GM23248 (cell line): ENCODE measurements at regions not wholly inside any gene's neighbourhood (a gene's known extent, or its start where the extent isn't known, plus 50 kb on each side); places are given as distances from the start of the nearest gene placed in this dataset.

Experiments used
- DNase-seq: peaks from one replicate; pipeline ENCODE4 v3.0.0-alpha.2; 2015
- H2AFZ ChIP-seq: fragments of 200-600 bp; sonication (generic); 2 replicates; pipeline ENCODE4 v1.6.1; 2016; ENCODE audit warnings: antibody characterized with exemption
- H3F3A ChIP-seq: fragments of 200-600 bp; sonication (generic); 2 replicates; pipeline ENCODE4 v1.6.1; 2016; ENCODE audit warnings: mild to moderate bottlenecking, antibody characterized with exemption, mixed run types; ENCODE audit not compliant: insufficient read depth
- H3K27ac ChIP-seq: fragments of 200-600 bp; sonication (generic); 2 replicates; pipeline ENCODE4 v1.5.1; 2016; ENCODE audit warnings: mild to moderate bottlenecking
- H3K27me3 ChIP-seq: fragments of 200-600 bp; sonication (generic); replicated peaks from 2 replicates; pipeline ENCODE4 v1.6.1; 2016; ENCODE audit warnings: mild to moderate bottlenecking; ENCODE audit not compliant: insufficient read depth
- H3K36me3 ChIP-seq: fragments of 200-600 bp; sonication (generic); 2 replicates; pipeline ENCODE4 v1.6.1; 2016; ENCODE audit warnings: low read depth, mild to moderate bottlenecking
- H3K4me1 ChIP-seq: fragments of 200-600 bp; sonication (generic); 2 replicates; pipeline ENCODE4 v1.6.1; 2016; ENCODE audit warnings: mild to moderate bottlenecking; ENCODE audit not compliant: insufficient read depth
- H3K4me2 ChIP-seq: fragments of 200-600 bp; sonication (generic); one replicate; pipeline ENCODE4 v1.6.1; 2016; ENCODE audit warnings: mild to moderate bottlenecking; ENCODE audit not compliant: unreplicated experiment
- H3K4me3 ChIP-seq: fragments of 200-600 bp; sonication (generic); 2 replicates; pipeline ENCODE4 v1.5.1; 2016; ENCODE audit warnings: mild to moderate bottlenecking
- H3K79me2 ChIP-seq: fragments of 200-600 bp; sonication (generic); 2 replicates; pipeline ENCODE4 v1.6.1; 2016; ENCODE audit warnings: mild to moderate bottlenecking; ENCODE audit not compliant: insufficient read depth
- H3K9ac ChIP-seq: fragments of 200-600 bp; sonication (generic); 2 replicates; pipeline ENCODE4 v1.6.1; 2016; ENCODE audit warnings: mild to moderate bottlenecking
- H3K9me2 ChIP-seq: fragments of 200-600 bp; sonication (generic); 2 replicates; pipeline ENCODE4 v1.6.1; 2016; ENCODE audit warnings: mixed run types, mild to moderate bottlenecking, moderate library complexity; ENCODE audit not compliant: insufficient read depth
- H3K9me3 ChIP-seq: fragments of 200-600 bp; sonication (generic); one replicate; pipeline ENCODE4 v1.6.1; 2017; ENCODE audit warnings: low read depth
- H4K20me1 ChIP-seq: fragments of 200-600 bp; sonication (generic); 2 replicates; pipeline ENCODE4 v1.6.0; 2016; ENCODE audit not compliant: insufficient read depth
- EZH2 ChIP-seq: fragments of 200-600 bp; sonication (generic); IDR thresholded peaks from 2 replicates; pipeline ENCODE4 v1.6.1; 2018; ENCODE audit warnings: antibody characterized with exemption, mild to moderate bottlenecking; ENCODE audit not compliant: insufficient read depth, poor library complexity, severe bottlenecking
- EZH2phosphoT487 ChIP-seq: fragments of 200-600 bp; sonication (generic); IDR thresholded peaks from 2 replicates; pipeline ENCODE4 v1.6.1; 2018; ENCODE audit warnings: antibody characterized with exemption, moderate library complexity, mild to moderate bottlenecking, low read depth; ENCODE audit not compliant: insufficient read depth
- WGBS, 2 experiments: methylation state at CpG; one replicate each; pipeline ENCODE4 v1.1.6; 2015 to 2017; ENCODE audit warnings: low lambda C conversion rate in 2 of 2, low coverage in 1 of 2; ENCODE audit errors: missing lambda C conversion rate in 2 of 2; 5-methylcytosine and 5-hydroxymethylcytosine counted together
- in situ Hi-C: fragments of 300-500 bp; cut with MboI; formaldehyde crosslinking; loops from 2 replicates; pipeline ENCODE4 v1.15.0; 2020

- no peaks in the 10 kb centered on the region for H3K4me1 ChIP-seq
- no peaks in the 10 kb centered on the region; the same call in 1 of the 2 replicates for H3K27me3 ChIP-seq
- H3K79me2 ChIP-seq: no peaks in the 10 kb centered on the region
- H3K4me2 ChIP-seq: no peak overlapping the region
- peaks cover 2% of the 10 kb centered on the region for H3K9me3 ChIP-seq
- H3K9me2 ChIP-seq: no peaks in the 10 kb centered on the region
- no peak overlapping the region for H3K9ac ChIP-seq
- H3K36me3 ChIP-seq: no peaks in the 10 kb centered on the region
- WGBS, 2 experiments: 21 to 25% methylated on average over 4 of the region's 4 CpGs
- H4K20me1 ChIP-seq: no peaks in the 10 kb centered on the region
- no peak for DNase-seq
- no peak overlapping the region for H3K4me3 ChIP-seq
- H2AFZ ChIP-seq: no peak overlapping the region
- no peaks in the 10 kb centered on the region for H3F3A ChIP-seq
- no peak overlapping the region for H3K27ac ChIP-seq
- in situ Hi-C loops: no loop called here
- TF ChIP-seq EZH2 (no peak), EZH2phosphoT487 (no peak)
These were observed 176.4 kb upstream of the TSHZ3 start for GRCh38 chr19:31525610-31526147.

- no peak overlapping the region for H3K4me2 ChIP-seq
- no peaks in the 10 kb centered on the region for H3F3A ChIP-seq
- no peaks in the 10 kb centered on the region for H3K36me3 ChIP-seq
- no peaks in the 10 kb centered on the region for H4K20me1 ChIP-seq
- no peak overlapping the region for H3K27ac ChIP-seq
- no peak for TF ChIP-seq EZH2phosphoT487
- no peak for TF ChIP-seq EZH2
- H3K4me1 ChIP-seq: no peaks in the 10 kb centered on the region
- no peak for DNase-seq
- H2AFZ ChIP-seq: no peak overlapping the region
- in situ Hi-C loops: no loop called here
- no peaks in the 10 kb centered on the region for H3K79me2 ChIP-seq
- no peaks in the 10 kb centered on the region for H3K9me2 ChIP-seq
- no peaks in the 10 kb centered on the region; the same call in 1 of the 2 replicates for H3K27me3 ChIP-seq
- H3K9me3 ChIP-seq: peaks cover 2% of the 10 kb centered on the region
- H3K4me3 ChIP-seq: no peak overlapping the region
- H3K9ac ChIP-seq: no peak overlapping the region
These were observed 178.2 kb upstream of the TSHZ3 start for GRCh38 chr19:31527443-31527842.

GRCh38 chr19:31528261-31528660, 179.0 kb upstream of the TSHZ3 start:
- Histone ChIP-seq H3K9me2 (no peaks in the 10 kb centered on the region), H4K20me1 (no peaks in the 10 kb centered on the region), H3K4me2 (no peak overlapping the region), H3K36me3 (no peaks in the 10 kb centered on the region), H3K27me3 (no peaks in the 10 kb centered on the region; the same call in 1 of the 2 replicates), H2AFZ (no peak overlapping the region), H3K9me3 (peaks cover 2% of the 10 kb centered on the region), H3K79me2 (no peaks in the 10 kb centered on the region), H3K4me1 (no peaks in the 10 kb centered on the region), H3F3A (no peaks in the 10 kb centered on the region), H3K9ac (no peak overlapping the region), H3K27ac (no peak overlapping the region), H3K4me3 (no peak overlapping the region)
- in situ Hi-C loops: no loop called here
- 55 to 74% methylated on average over 3 of the region's 3 CpGs for WGBS, 2 experiments
- TF ChIP-seq EZH2phosphoT487 (no peak), EZH2 (no peak)
- no peak for DNase-seq

- Histone ChIP-seq H3K27me3 (no peaks in the 10 kb centered on the region; the same call in 1 of the 2 replicates), H2AFZ (no peak overlapping the region), H3K9me2 (no peaks in the 10 kb centered on the region), H3K79me2 (no peaks in the 10 kb centered on the region), H3F3A (no peaks in the 10 kb centered on the region), H3K9ac (no peak overlapping the region), H3K4me1 (no peaks in the 10 kb centered on the region), H3K9me3 (peaks cover 2% of the 10 kb centered on the region), H4K20me1 (no peaks in the 10 kb centered on the region), H3K36me3 (no peaks in the 10 kb centered on the region), H3K27ac (no peak overlapping the region), H3K4me2 (no peak overlapping the region), H3K4me3 (no peak overlapping the region)
- no peak for TF ChIP-seq EZH2
- no peak for TF ChIP-seq EZH2phosphoT487
- WGBS, 2 experiments: 47 to 57% methylated on average over 1 of the region's 1 CpG
- in situ Hi-C loops: no loop called here
- DNase-seq: no peak
These were observed 179.9 kb upstream of the TSHZ3 start for GRCh38 chr19:31529121-31529520.

- WGBS, 2 experiments: 78 to 79% methylated on average over 7 of the region's 7 CpGs
- Histone ChIP-seq H4K20me1 (no peaks in the 10 kb centered on the region), H3K36me3 (no peaks in the 10 kb centered on the region), H2AFZ (no peak overlapping the region), H3F3A (no peaks in the 10 kb centered on the region), H3K79me2 (no peaks in the 10 kb centered on the region), H3K27ac (no peak overlapping the region), H3K4me3 (no peak overlapping the region), H3K9ac (no peak overlapping the region), H3K4me2 (no peak overlapping the region), H3K27me3 (no peaks in the 10 kb centered on the region; the same call in 1 of the 2 replicates), H3K4me1 (no peaks in the 10 kb centered on the region), H3K9me3 (no peaks in the 10 kb centered on the region), H3K9me2 (no peaks in the 10 kb centered on the region)
- in situ Hi-C loops: no loop called here
- DNase-seq: no peak
- no peak for TF ChIP-seq EZH2
- TF ChIP-seq EZH2phosphoT487: no peak
These were observed 181.5 kb upstream of the TSHZ3 start for GRCh38 chr19:31530781-31531180.
